HG03103 (cell line): ENCODE measurements at regions not wholly inside any gene's neighbourhood (a gene's known extent, or its start where the extent isn't known, plus 50 kb on each side); places are given as distances from the start of the nearest gene placed in this dataset.
"Not testable (repeated sequence)": the region's sequence is repeated elsewhere in the genome, so short reads cannot be mapped to it uniquely, and the experiment has no call there.

Experiments used
- ATAC-seq: cut with Tn5 transposase; IDR thresholded peaks from one replicate; pipeline ENCODE4 v1.9.1; 2021; ENCODE audit warnings: low read depth; ENCODE audit not compliant: unreplicated experiment

DNA sequence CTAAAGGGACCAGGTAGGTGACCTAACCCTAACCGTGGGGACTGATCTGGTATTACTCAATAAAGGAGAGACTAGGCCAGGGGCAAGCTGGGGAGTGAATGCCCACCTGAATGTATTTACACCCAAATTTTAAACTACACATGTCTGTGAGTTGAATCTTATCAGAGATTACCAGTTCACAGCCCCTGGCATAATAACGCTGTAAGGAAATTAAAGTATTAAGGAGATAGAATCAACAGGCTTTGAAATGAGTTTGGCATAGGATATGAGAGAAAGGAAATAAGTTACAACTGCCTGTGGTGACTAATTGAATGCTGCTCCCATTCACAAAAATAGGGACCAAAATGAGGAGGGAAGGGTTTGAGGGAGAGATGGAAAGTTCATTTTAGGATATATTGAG, 593.3 kb downstream of the CSNK1G3 start:
- ATAC-seq: no peak

- no peak for ATAC-seq
Measured at GRCh38 chr5:124104821-124105220, 592.8 kb downstream of the CSNK1G3 start.

DNA sequence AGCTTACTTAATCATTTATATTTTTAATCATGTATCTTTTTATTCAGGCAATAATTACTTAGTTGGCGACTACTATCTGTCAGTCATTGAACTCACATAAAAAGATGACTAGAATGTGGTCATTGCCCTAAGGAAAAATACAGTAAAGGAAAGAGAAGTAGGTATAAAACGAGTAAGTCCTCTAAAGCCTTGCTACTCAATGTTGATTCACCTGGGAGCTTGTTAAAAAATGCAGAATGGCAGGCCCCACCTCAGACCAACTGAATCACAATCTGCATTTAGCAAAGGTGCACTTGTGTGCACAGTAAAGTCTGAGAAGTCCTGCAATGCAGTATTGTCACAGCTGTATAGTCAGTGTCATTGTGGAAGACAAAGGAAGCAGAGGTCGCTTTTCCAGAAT, 592.4 kb downstream of the CSNK1G3 start:
- ATAC-seq: no peak

DNA sequence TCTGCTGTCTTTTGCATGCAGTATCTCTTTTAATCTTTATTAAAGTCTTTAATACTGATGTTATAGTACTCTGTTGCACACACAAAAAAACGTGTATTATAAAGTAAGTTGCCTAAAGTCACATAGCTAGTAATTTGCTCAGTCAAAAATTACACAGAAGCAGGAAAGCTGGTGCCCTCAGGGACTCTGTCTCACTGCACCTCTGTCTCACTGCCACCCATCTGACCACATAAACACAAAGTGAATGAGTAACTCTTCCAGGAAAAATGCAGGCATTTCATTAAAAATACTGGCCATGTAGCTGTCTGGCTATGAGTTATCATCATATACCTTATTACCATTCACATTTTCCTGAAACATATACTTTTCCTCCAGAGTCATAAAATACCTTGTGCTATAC, 591.7 kb downstream of the CSNK1G3 start:
- no peak for ATAC-seq

GRCh38 chr5:124103056-124103455, 591.1 kb downstream of the CSNK1G3 start:
- ATAC-seq: not testable (repeated sequence)

- no peak for ATAC-seq
Measured at GRCh38 chr5:124102486-124102885, 590.5 kb downstream of the CSNK1G3 start.

GRCh38 chr5:124093658-124094057, 581.7 kb downstream of the CSNK1G3 start:
- ATAC-seq: no peak

- ATAC-seq: no peak
Measured at GRCh38 chr5:124090115-124090514, 578.1 kb downstream of the CSNK1G3 start.

- no peak for ATAC-seq
Measured at GRCh38 chr5:124089578-124089977, 577.6 kb downstream of the CSNK1G3 start.

DNA sequence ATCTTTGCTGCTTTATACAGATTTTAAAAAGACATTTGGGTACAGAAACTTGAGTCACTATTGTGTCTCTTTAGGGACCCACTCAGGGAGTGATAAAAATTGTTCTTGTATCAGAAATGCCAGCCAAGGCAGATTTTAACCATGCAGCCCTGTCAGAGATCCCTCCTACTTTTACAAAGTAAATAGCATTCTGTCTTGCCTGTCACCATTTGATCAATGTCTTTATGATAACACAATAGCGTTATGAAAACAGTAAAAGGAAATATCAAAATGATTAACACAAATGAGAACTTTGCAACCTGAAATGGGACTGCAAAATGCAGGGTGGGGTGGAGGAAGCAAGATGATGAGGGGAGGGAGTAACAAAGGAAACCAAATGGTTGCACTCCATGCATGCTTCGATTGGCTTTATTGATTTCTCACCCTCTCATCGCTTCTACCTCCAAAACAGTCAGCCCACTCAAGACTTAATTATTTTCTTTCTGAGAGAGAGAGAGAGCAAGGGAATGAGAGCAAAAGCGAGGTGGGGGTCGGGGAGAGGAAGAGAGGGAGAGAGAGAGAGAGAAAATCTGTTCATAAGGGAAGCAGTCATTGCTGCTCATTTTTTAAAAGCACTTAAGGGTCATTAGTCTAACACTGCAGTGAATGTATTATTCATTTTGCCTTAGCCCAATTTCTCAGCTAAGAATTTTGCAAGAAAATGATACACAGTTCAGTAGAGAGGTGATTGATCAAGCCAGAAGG, 576.5 kb downstream of the CSNK1G3 start:
- ATAC-seq: no peak

GRCh38 chr5:124087752-124088151, 575.8 kb downstream of the CSNK1G3 start:
- no peak for ATAC-seq

DNA sequence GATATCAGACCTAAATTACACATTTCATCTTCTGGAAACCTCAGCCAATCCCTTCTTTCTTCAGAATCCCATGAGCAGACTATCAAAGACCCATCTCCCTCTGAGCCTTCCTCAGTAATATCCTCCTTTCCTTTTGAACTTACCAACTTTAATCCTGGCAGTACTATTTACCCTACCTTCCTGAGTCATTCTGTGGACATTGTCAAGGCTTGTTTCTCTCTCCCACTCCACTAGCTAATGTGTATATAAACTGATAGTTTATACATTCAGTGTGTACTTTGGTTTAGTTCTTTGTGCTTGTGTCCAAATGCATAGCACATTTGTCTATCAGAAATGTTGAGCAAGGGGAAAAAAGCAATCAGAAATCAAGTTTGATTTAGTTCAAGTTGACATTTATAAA, 568.3 kb downstream of the CSNK1G3 start:
- no peak for ATAC-seq

GRCh38 chr5:124079062-124079461, 567.1 kb downstream of the CSNK1G3 start:
- ATAC-seq: no peak

DNA sequence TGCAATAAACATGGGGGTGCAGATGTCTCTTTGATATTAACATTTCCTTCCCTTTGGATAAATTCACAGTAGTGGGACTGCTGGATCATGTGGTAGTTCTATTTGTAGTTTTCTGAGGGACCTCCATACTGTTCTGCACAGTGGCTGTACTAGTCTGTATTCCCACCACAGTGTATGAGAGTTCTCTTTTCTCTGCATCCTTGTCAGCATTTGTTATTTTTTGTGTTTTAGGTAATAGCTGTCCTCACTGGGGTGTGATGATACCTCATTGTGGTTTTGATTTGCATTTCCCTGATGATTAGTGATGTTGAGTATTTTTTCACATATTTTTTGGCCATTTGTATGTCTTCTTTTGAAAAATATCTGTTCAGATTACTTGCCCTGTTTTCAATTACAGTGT, 562.5 kb downstream of the CSNK1G3 start:
- ATAC-seq: no peak

- ATAC-seq: no peak
Measured at GRCh38 chr5:124072570-124072969, 560.6 kb downstream of the CSNK1G3 start.

- no peak for ATAC-seq
Measured at GRCh38 chr5:124071039-124071438, 559.1 kb downstream of the CSNK1G3 start.

GRCh38 chr5:124065508-124065907, 553.5 kb downstream of the CSNK1G3 start:
- ATAC-seq: no peak

- ATAC-seq: no peak
Measured at GRCh38 chr5:124064956-124065355, 553.0 kb downstream of the CSNK1G3 start.

GRCh38 chr5:124061663-124062062, 549.7 kb downstream of the CSNK1G3 start:
- no peak for ATAC-seq

DNA sequence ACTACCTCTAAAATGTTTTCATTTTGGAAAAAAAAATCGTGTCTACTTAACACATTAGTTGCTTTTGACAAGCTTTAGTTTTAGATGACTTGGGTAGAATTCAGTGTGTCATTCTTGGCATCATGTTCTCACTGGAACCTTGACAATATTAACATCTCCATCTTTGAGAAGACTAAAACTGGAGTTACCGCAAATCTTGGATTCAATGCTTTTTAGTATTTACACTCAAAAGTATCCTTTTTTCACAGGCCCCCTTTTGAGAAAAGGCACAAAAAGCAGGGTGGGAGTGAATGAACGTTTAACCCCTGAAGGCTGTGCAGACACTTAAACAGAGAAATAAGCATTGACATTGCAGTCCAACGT, 549.1 kb downstream of the CSNK1G3 start:
- no peak for ATAC-seq

DNA sequence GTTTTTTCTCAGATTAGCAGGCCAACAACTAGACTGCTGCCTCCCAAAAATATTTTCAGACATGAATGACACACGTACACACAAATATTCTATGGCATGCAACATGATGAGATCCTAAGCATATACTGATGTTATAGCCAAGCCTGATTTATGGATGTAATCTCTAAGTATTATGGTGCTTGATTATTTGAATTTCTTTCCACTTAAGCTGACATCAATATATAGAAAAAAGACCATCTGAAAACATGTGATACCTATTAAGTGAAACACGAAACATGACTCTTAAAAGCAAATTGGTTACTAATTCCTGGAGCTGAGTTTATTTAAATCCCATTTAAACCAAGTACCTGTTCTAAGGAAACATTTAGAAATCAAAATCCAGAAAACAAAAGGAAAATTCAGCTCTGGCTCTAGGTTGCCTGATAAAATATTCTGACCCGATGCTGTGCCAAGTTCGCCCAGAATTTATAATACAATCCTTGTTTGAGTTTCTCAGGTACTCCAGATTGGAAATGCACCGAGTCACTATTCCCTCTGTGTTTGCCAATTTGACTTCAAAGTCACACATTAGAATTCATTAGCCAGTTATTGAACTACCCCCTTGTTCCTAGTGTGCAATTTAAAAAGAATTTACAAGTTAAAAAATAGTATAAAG, 548.6 kb downstream of the CSNK1G3 start:
- ATAC-seq: no peak

GRCh38 chr5:124060011-124060410, 548.0 kb downstream of the CSNK1G3 start:
- no peak for ATAC-seq
